ENCODE measurements at regions not wholly inside any gene's neighbourhood (a gene's known extent, or its start where the extent isn't known, plus 50 kb on each side); places are given as distances from the start of the nearest gene placed in this dataset.

DNA sequence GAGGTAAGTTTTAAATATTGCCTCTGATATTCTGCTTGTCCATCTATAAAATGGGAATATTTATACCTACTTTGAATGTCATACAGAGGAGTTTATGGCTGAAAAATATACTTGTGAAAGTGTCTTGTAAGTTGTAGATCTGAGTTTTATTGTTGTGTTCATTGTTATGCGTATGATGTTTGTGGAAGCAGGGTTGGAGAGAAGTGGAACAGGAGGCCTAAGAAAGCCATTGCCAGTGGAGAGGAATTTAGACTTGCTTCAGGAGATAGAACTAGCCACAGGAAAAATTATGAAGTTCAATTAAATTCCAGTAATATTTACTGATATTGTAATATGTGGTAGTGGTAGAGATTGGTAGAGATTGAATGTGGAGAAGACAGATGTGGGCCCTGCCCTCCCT lies 491.9 kb upstream of the FANCL start:
- WGBS (ENCODE audit: insufficient coverage, insufficient replicate concordance, low lambda C conversion rate, missing lambda C conversion rate), result 95% methylated on average over 1 of the region's 1 CpG
- no peak for ATAC-seq
- Histone ChIP-seq H3K27ac (ENCODE audit: control insufficient read depth, insufficient read depth) (no peak overlapping the region), H3K9ac (ENCODE audit: control insufficient read depth, insufficient read depth, low read length) (no peak overlapping the region), H3K4me2 (ENCODE audit: control insufficient read depth, insufficient read depth) (no peak overlapping the region), H3K36me3 (ENCODE audit: control insufficient read depth in 2 of 2, insufficient read depth in 2 of 2, low read length in 1 of 2) (no peaks in the 10 kb centered on the region), H2AFZ (ENCODE audit: control insufficient read depth, low read depth, low read length) (no peak overlapping the region), H3K9me3 (replicated peaks; ENCODE audit: control insufficient read depth, insufficient read depth, low read length) (no peaks in the 10 kb centered on the region), H3K79me2 (ENCODE audit: control insufficient read depth, insufficient read depth, low read length) (no peaks in the 10 kb centered on the region), H3K27me3 (replicated peaks in 1 of 2; ENCODE audit: control insufficient read depth in 2 of 2, insufficient read depth in 2 of 2, low read length in 1 of 2) (no peaks in the 10 kb centered on the region; a peak in 1 of 4 replicates), H3K4me3 (no peak overlapping the region), H3K4me1 (ENCODE audit: control insufficient read depth, insufficient read depth, low read length) (no peaks in the 10 kb centered on the region), H4K20me1 (ENCODE audit: control insufficient read depth, insufficient read depth) (no peaks in the 10 kb centered on the region)
- in situ Hi-C loops (cut with MboI) (no loop called here), intact Hi-C loops (cut with micrococcal nuclease; ENCODE audit: unreplicated experiment) (no loop called here)
- no TSS peak for BruUV-seq (replicated peaks)
- ChIA-PET RAD21 (ENCODE audit: unreplicated experiment) (no interaction called here), SMC1A (ENCODE audit: uncharacterized antibody, unreplicated experiment) (interaction anchor here (1.4 kb wide), 1 partner anchor 27 kb away, joined by 3 read pairs; no protein-coding TSS in a partner anchor), CTCF (interaction anchor here (1.0 kb wide), 1 partner anchor 95 kb away, joined by 3 read pairs; no protein-coding TSS in a partner anchor), POLR2A (no interaction called here)
- no peak for DNase-seq (ENCODE audit: low read depth, low spot score)
- FAIRE-seq, result no peak
- no peak for TF ChIP-seq PRDM15 (CRISPR knock-in tag; IDR thresholded peaks at IDR 0.05)
- no peak for TF ChIP-seq EED (IDR thresholded peaks at IDR 0.05; ENCODE audit: low read depth)
- no peak for TF ChIP-seq MEF2B (IDR thresholded peaks at IDR 0.05; ENCODE audit: partially characterized antibody, poor library complexity, severe bottlenecking)

DNA sequence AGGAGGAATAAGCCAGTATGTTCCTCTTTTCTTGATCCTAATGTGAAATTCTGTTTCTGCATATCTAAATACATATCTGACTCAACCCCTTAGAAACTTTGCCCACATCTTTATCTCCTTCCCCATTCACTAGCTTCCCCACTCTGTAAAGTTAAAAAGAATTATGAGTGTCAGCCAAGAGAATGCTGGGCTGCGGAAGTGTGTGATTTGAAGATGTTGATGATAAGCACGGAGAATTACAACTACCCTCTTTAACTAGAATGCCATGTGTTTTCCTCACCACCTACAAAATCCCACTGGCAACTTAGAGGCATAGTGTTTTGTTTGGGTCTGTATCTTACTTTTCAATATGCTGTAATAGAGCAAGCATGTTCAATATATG lies 490.4 kb upstream of the FANCL start:
- ChIA-PET POLR2A (interaction anchor here (1.0 kb wide), 1 partner anchor 8 kb away, joined by 4 read pairs; no protein-coding TSS in a partner anchor), RAD21 (ENCODE audit: unreplicated experiment) (no interaction called here), SMC1A (ENCODE audit: uncharacterized antibody, unreplicated experiment) (interaction anchor here (0.5 to 1.4 kb wide), 3 partner anchors 15 to 167 kb away, joined by 3 read pairs; no protein-coding TSS in a partner anchor), CTCF (no interaction called here)
- Histone ChIP-seq H3K79me2 (ENCODE audit: control insufficient read depth, insufficient read depth, low read length) (no peaks in the 10 kb centered on the region), H4K20me1 (ENCODE audit: control insufficient read depth, insufficient read depth) (no peaks in the 10 kb centered on the region), H2AFZ (ENCODE audit: control insufficient read depth, low read depth, low read length) (no peak overlapping the region), H3K36me3 (ENCODE audit: control insufficient read depth in 2 of 2, insufficient read depth in 2 of 2, low read length in 1 of 2) (no peaks in the 10 kb centered on the region), H3K27ac (ENCODE audit: control insufficient read depth, insufficient read depth) (no peak overlapping the region), H3K9me3 (replicated peaks; ENCODE audit: control insufficient read depth, insufficient read depth, low read length) (no peaks in the 10 kb centered on the region), H3K4me3 (no peak overlapping the region), H3K4me2 (ENCODE audit: control insufficient read depth, insufficient read depth) (no peak overlapping the region), H3K27me3 (replicated peaks in 1 of 2; ENCODE audit: control insufficient read depth in 2 of 2, insufficient read depth in 2 of 2, low read length in 1 of 2) (no peaks in the 10 kb centered on the region; a peak in 1 of 4 replicates), H3K9ac (ENCODE audit: control insufficient read depth, insufficient read depth, low read length) (no peak overlapping the region), H3K4me1 (ENCODE audit: control insufficient read depth, insufficient read depth, low read length) (no peaks in the 10 kb centered on the region)
- in situ Hi-C loops (cut with MboI), result no loop called here
- ATAC-seq, result no peak
- no peak for FAIRE-seq
- WGBS (ENCODE audit: insufficient coverage, insufficient replicate concordance, low lambda C conversion rate, missing lambda C conversion rate), result 24% methylated on average over 2 of the region's 2 CpGs
- BruUV-seq (replicated peaks), result no TSS peak
- intact Hi-C loops (cut with micrococcal nuclease; ENCODE audit: unreplicated experiment), result no loop called here
- no peak for DNase-seq (ENCODE audit: low read depth, low spot score)
- no peak for TF ChIP-seq MYC (IDR thresholded peaks at IDR 0.05; ENCODE audit: insufficient read depth, insufficient read length, insufficient replicate concordance, low read length, severe bottlenecking)
- no peak for TF ChIP-seq STAT3 (IDR thresholded peaks at IDR 0.05; ENCODE audit: low read depth, low read length)
- TF ChIP-seq IRF5 (IDR thresholded peaks at IDR 0.05; ENCODE audit: borderline replicate concordance), result no peak
- TF ChIP-seq SPI1 (IDR thresholded peaks at IDR 0.05; ENCODE audit: borderline replicate concordance, insufficient read depth, low read depth, low read length), result no peak
- TF ChIP-seq CHD1 (IDR thresholded peaks at IDR 0.05; ENCODE audit: low read depth, low read length), result no peak
- TF ChIP-seq RUNX3 (IDR thresholded peaks at IDR 0.05; ENCODE audit: low read length), result no peak
- no peak for TF ChIP-seq PAX5 (IDR thresholded peaks at IDR 0.05; ENCODE audit: borderline replicate concordance, low read depth, low read length)
- TF ChIP-seq ZBED1 (IDR thresholded peaks at IDR 0.05; ENCODE audit: borderline replicate concordance), result no peak
- TF ChIP-seq DPF2 (IDR thresholded peaks at IDR 0.05), result no peak
- no peak for TF ChIP-seq KLF5 (IDR thresholded peaks at IDR 0.05; ENCODE audit: partially characterized antibody)

Measured in GM12878 (cell line).